AG08395 (cell line): ENCODE measurements at regions not wholly inside any gene's neighbourhood (a gene's known extent, or its start where the extent isn't known, plus 50 kb on each side); places are given as distances from the start of the nearest gene placed in this dataset.

Experiments
- DNase-seq: peaks from one replicate; pipeline ENCODE4 v3.0.0; 2012; ENCODE audit warnings: mixed read lengths, low spot score

DNA sequence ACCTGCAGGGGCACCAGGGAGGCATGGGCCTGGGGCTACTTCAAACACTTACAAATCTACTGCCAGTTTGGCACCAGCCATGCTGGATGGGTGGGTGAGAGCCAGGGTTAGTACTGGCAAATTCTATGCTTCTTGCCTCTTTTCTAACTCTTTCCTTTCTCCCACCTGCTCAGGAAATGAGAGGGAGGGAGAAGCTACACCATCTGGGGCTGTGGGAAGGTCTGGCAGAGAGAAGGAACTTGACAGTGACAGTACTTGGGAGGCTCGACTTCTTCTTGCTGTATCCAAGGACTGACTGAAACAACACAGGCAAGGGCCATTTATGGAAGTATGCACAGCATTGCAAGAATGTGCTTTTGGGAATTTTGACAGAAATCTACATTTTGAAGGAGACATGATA, 149.6 kb upstream of the DYRK2 start:
- DNase-seq = no peak

DNA sequence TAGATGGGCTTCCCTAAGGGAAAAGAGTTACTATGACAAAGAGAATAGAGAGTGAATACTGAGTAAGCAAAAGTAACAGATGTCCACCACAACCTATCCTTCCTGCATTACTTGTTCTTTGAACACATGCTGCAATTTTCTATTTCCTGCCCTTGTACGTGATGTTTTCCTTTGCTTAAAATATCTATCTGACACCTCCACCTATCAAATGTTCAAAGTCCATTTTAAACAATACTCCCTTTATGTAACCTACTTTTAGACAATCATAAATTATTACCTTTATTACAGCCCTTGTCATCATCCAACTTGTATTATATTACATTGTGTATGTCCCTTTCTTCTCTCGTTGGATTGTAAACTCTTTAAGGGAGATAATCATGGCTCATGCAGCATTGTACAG, 147.2 kb upstream of the DYRK2 start:
- no peak for DNase-seq

DNA sequence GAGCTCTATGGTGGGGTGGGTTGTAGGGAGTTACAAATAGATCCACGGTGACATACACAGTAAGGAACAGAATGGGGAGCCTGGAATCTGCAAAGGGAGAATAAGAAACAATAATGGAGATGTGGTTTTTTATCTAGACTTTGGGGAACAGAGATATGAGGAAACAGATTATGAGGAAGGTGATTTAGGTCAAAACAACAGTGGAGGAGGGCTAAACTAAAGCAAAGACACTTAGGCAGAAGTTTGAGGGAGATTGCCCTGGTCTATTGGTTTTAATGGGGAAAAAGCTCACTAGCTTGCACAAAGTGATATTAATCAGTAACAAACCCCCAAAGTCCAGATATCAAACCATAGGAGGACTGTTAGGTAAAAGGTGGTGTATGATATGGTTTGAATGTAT, 144.5 kb upstream of the DYRK2 start:
- DNase-seq = no peak

- no peak for DNase-seq
Measured at GRCh38 chr12:67506739-67507138, 141.8 kb upstream of the DYRK2 start.

- DNase-seq = no peak
Measured at GRCh38 chr12:67508830-67509229, 139.7 kb upstream of the DYRK2 start.

DNA sequence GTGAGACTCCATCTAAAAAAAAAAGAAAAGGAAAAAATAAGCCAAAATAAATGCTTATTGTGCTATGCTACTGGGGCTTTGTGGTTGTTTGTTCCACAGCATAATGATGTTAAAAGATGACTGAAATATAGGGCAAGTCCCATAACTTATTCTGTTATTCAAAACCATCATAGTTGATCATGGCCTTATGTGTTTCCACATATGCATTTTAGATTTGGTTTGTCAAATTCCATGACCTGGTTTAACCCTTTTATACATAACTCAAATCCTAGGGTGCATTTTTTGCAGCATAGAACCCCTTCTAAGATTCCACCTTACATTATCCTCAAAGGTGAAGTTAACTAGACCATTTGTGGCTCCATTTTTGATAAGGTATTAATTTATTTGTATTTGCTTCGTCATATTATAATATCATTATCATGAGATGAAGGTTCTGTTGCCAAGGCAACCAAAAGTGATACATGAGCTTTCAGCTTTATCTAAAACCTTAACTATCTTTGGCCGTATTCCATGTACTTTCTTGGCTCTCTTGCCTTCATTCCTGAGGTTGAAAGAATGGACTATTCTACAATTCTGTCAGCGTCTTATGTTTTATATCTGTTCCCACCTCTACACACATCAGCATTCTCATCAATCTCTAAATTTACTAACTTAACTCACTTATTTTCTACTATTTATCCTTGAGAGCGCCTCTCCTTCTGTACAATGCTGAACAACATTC, 138.7 kb upstream of the DYRK2 start:
- no peak for DNase-seq

GRCh38 chr12:67512061-67512460, 136.5 kb upstream of the DYRK2 start:
- DNase-seq = no peak

DNA sequence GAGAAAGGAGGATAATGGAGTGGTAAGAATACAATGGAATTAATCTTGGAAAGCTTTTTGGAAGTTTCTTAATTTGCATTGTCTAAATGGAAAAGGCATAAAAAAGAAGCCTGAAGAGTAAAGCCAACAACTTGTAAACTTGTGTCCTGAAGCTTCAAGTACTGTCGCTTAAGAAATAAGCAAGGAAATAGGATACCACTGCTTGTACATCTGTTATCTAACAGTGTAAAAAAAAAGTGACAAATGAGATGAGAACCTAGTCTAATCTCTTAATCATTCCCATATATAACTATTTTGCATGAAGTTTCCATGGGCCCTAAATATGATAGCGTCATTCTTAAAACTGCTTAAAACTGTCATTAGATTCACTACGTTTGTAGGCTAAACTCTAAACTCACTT, 134.0 kb upstream of the DYRK2 start:
- DNase-seq = no peak

DNA sequence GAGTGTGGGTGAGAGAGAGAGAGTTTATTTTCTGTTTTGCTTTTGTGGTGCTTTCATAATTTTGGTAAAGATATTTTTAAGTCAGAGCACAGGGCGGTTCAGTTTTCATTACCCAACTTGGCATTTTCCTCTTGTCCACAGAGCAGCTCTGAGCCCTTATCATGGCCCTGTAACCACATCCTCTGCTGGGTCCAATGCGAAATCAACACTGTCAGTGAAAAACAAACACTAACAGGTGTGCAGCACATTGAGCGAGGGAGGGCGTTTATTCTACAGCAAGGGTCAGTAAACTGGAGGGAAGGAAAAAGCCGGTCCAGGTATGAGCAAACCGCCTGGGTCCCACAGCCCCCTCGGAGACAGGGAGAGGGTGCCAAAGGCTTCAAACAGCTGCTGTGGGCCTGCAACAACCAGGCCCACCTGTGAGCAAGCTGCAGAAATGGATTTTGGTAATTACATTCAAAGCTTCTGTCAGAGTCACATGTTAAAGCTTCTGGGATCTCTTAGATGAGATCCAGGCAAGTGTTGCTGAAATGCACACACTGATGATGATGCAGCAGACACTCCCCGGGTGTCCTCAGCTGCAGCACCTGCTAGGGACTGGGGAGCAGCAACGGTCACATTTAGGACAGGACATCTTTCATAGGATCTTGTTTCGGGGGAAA, 132.7 kb upstream of the DYRK2 start:
- no peak for DNase-seq

DNA sequence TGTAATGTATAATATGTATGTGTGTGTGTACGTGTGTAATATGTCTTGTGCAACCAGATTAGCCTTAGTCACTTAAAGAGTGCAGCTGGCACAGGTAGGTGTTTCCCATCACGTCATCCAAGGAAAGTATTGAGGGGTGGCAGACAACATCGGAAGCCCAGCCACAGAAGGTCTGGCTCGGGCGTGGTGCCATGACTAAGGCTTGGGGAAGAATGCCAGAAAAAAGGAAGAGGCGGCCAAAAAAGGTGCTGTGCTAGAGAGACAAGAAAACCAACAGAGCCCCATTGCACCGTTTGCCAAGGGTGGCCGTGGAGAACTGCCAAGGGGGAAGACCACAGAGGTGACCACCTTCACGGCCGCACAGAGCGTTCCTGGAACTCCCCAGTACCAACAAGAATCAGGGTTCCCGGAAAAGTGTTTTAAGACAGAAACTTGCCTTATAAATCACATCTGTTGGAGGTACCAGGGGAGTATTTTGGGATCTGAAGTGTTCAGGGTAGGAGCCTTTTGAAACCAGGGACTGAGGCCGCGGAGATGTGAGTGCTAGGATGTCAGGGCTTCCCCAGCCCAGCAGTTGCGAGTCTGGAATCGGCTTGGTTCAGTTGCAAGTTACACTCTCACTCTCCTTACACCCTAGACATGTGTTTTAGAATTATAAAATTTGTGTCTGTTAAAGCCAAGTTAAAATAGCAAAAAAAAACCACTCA, 131.2 kb upstream of the DYRK2 start:
- no peak for DNase-seq

GRCh38 chr12:67519484-67520433, 128.8 kb upstream of the DYRK2 start:
- DNase-seq = no peak

DNA sequence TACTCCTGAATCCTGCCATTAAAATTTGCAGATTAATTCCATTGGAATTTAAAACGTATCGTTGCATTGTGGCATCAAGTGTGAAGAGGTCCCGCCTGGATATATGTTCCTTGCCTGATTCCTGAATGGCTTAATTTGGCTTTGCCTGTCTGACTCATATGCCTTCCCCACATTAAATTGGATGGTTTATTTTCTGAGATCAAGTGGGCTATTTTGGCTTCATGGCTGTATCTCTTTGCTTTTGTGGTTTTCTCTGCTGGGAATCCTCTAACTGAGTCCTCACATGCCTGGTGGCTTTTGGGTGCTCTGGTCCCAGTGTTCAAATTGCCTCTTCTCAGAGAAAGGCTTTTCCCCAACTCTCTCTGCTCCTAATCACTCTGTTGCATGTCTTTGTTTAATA, 127.9 kb upstream of the DYRK2 start:
- DNase-seq = no peak

GRCh38 chr12:67522222-67522621, 126.3 kb upstream of the DYRK2 start:
- no peak for DNase-seq

DNA sequence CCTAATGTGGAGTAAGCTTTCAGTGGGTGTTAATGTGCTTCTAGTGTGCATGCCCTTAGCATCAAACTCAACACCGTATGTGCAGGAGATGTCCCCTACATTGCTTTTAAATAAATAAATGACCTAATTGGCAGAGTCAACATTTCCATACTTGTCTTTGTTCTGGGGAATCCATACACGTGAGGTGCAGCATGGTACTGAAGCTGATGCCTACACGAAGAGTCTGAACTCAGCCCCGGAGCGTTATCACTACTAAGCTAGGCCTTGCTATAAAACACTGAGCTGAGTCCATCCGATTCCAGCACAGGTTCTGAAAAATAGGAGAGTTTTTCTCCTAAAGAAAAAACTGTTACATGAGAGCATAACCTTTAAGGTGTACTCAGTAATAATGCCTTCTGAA, 125.0 kb upstream of the DYRK2 start:
- DNase-seq = no peak

DNA sequence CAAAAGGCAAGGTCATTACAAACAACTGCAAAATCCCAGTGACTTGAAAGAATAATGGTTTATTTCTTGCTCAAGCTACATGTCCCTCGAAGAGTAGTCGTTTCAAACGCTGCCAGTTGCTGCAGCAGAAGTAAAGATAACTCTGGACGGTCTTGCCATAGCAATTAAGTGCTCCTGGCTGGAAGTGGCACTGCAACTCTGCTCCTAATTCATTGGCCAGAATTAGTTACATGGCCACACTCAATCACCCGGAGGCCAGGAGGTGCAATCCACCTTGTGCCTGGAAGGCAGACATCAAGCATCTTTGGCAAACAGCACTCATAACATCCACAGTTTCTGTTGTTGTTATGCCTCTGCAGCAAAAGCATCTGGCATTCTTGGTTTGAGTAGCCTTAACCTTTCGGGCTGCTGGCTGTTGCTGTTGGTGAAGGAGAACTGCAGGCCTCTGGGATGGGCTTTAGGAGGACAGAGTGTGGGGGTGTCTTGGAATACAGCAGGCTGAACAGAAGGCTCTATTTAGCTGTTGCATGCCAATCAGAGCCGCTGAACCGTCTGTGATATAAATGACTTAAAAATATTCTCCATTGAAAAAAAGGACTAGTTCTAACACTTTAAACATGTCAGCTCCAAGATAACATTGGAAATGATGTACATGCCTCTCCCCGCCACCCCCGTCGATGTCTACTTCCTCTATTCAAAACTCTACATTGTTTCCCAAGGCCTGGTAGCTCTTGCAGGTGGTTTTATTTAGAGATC, 123.5 kb upstream of the DYRK2 start:
- no peak for DNase-seq

DNA sequence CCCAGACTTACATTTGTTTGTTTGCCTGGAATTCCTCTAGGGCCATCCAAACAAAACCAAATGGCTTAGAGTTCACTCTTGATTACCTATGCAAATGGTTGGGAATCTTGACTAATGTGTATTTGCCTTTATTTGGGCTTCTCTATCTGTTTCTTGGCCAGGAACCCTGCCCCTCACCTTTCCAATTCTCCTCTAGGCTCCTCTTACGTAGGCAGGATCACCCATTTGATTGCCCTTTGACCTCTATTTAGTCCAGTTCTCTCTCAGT, 123.0 kb upstream of the DYRK2 start:
- no peak for DNase-seq

DNA sequence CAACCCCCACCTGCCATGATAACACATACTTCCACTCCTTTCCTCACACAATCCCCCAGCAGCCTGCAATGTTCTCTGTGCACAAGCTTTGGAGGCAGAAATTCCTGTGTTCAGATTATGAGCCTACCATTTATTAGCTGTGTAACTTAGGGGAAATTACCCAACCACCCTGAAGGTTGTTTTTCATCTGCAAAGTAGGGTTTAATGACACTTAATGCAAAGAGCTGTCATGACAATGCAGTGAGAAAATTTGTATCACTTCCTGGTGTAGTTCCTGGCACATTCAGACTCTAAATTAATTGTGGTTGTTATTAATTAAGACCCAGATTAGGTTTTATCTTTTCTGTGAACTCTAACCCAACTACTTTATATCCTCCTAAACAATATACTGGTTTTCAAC, 122.4 kb upstream of the DYRK2 start:
- DNase-seq = no peak

GRCh38 chr12:67531051-67531450, 117.5 kb upstream of the DYRK2 start:
- no peak for DNase-seq

DNA sequence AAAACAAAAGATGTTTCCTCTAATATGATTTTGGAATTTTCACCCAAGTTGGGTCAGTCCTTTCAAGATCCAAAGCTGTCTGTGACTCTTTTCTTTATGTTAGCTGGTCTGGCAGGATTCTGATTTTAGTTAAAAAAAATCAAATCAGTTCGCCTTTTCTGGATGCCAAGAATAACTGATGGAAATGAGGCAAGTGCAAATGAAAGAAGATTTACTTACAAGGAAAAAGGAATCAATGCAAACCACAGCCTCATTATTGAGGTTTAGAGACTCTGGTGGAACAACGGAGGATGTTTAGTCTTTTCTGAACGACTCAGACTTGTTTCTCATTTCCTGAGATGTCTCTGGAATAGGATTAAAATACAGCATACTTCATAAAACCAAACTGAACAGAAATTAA, 117.0 kb upstream of the DYRK2 start:
- DNase-seq = no peak

DNA sequence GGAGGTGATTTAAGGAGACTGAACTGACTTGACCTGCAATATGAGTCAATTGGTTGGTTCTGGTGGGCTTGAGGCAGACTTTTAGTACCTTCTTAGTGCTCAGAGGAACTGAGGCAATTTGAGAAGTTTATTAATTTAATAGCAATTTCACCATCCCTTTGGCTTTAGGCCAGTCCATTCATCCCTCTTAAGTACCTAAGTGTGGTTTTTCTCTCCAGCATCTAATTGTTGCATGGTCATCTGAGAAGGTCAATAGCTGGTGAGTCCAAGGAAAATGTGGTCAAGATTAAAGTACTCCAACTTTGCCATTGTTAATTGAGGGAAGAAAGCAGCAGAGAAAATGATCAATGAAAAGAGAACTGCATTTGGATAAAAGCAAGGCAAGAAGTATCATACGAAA, 115.4 kb upstream of the DYRK2 start:
- no peak for DNase-seq

- DNase-seq = no peak
Measured at GRCh38 chr12:67534046-67534445, 114.5 kb upstream of the DYRK2 start.

DNA sequence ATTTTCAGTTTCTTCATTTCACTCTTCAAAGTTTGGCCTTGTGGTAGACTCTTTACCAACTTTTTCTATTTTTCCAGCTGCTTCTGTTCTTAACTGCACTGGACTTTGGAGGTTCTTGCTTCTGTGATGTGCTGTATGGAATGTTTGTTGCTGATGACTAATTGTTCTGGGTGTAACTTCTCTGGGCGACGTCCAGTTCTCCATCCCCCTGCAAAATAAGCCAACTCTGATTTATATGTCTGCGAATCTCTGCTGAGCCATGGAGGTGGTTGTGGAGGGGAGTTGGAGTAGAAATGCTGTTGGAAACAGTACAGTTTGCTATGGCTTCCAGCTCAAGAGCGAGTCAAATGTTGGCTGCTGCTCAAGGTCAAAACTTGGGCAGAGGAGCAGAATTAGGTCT, 113.9 kb upstream of the DYRK2 start:
- DNase-seq = peak; percentile 90
